ENCODE measurements at regions not wholly inside any gene's neighbourhood (a gene's known extent, or its start where the extent isn't known, plus 50 kb on each side); places are given as distances from the start of the nearest gene placed in this dataset.

DNA sequence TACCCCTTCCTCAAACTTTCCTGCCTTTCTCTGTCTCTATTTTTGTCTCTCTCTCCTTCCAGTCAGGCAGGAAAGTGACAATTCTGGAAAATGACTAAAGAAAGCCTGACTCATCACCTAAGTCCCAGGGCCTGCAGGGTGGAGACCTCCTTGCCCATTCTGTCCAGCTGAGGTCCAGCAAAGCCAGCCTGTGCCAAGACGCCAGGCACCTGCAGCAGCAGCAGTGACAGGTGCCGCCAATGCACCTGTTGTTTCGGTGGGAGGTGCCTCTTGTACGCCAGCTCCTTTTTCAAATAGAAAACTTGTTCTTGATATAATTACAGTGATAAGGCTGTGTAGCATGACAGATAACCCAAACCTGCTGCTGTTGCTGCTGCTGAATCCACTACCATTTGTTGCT lies 501.3 kb downstream of the NTRK3 start:
- Histone ChIP-seq H3K4me3 (no peak overlapping the region), H3K4me1 (ENCODE audit: insufficient read depth) (no peaks in the 10 kb centered on the region), H3K79me2 (replicated peaks; ENCODE audit: insufficient read depth) (no peaks in the 10 kb centered on the region), H3K36me3 (ENCODE audit: insufficient read depth) (no peaks in the 10 kb centered on the region), H3K27me3 (ENCODE audit: insufficient read depth) (no peaks in the 10 kb centered on the region), H3K9me2 (ENCODE audit: insufficient read depth) (no peaks in the 10 kb centered on the region), H4K20me1 (replicated peaks; ENCODE audit: insufficient read depth) (no peaks in the 10 kb centered on the region), H2AFZ (no peak overlapping the region), H3K4me2 (no peak overlapping the region), H3F3A (replicated peaks; ENCODE audit: low read depth) (no peaks in the 10 kb centered on the region), H3K27ac (ENCODE audit: low read depth) (no peak overlapping the region)
- H3K4me3 Mint-ChIP-seq, result no peak overlapping the region
- no peaks in the 10 kb centered on the region; the same call in 2 of the 3 replicates for H3K4me1 Mint-ChIP-seq
- DNase-seq (ENCODE audit: low spot score) (no peak), ATAC-seq (no peak)
- TF ChIP-seq CREB1 (CRISPR knock-in tag; IDR thresholded peaks at IDR 0.05; ENCODE audit: low read depth), result no peak
- TF ChIP-seq ZNF331 (CRISPR knock-in tag; IDR thresholded peaks at IDR 0.05; ENCODE audit: low read depth), result no peak
- TF ChIP-seq NANOG (IDR thresholded peaks at IDR 0.05; ENCODE audit: borderline replicate concordance), result no peak
- TF ChIP-seq EZH2phosphoT487 (IDR thresholded peaks at IDR 0.05; ENCODE audit: unreplicated experiment), result no peak
- TF ChIP-seq, protein P1, sequence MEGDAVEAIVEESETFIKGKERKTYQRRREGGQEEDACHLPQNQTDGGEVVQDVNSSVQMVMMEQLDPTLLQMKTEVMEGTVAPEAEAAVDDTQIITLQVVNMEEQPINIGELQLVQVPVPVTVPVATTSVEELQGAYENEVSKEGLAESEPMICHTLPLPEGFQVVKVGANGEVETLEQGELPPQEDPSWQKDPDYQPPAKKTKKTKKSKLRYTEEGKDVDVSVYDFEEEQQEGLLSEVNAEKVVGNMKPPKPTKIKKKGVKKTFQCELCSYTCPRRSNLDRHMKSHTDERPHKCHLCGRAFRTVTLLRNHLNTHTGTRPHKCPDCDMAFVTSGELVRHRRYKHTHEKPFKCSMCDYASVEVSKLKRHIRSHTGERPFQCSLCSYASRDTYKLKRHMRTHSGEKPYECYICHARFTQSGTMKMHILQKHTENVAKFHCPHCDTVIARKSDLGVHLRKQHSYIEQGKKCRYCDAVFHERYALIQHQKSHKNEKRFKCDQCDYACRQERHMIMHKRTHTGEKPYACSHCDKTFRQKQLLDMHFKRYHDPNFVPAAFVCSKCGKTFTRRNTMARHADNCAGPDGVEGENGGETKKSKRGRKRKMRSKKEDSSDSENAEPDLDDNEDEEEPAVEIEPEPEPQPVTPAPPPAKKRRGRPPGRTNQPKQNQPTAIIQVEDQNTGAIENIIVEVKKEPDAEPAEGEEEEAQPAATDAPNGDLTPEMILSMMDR (conservative IDR thresholded peaks at IDR 0.05; ENCODE audit: low read depth in 2 of 2), result no peak
- TF ChIP-seq STAT1 (IDR thresholded peaks at IDR 0.05; ENCODE audit: unreplicated experiment), result no peak
- no peak for TF ChIP-seq ZNF114 (CRISPR knock-in tag; IDR thresholded peaks at IDR 0.05)
- H3K36me3 Mint-ChIP-seq (ENCODE audit: low read depth), result no peaks in the 10 kb centered on the region
- H3K27me3 Mint-ChIP-seq (ENCODE audit: insufficient read depth, low read depth, poor library complexity), result no peaks in the 10 kb centered on the region
- H3K27ac Mint-ChIP-seq, result no peak overlapping the region
- no peaks in the 10 kb centered on the region; the same call in 2 of the 3 replicates for H3K9me3 Mint-ChIP-seq

DNA sequence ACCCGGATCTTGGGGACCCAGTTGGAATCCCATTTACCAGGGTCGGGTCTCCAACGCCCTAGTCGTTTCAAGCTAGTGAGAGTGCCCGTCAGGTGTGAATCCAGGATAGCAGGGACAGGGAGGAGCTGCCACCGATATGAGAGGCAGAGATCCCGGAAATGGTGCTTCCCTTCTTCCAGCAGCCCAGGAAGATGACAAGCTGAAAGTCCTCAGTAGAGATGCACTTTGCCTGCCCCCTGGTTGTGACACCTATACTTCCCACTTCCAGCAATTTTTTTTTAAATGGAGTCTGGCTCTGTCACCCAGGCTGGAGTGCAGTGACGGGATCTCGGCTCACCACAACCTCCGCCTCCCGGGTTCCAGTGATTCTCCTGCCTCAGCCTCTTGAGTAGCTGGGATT lies 503.0 kb downstream of the NTRK3 start:
- DNase-seq (ENCODE audit: low spot score) (peak; percentile 38), ATAC-seq (peak; percentile 45)
- H3K9me2 ChIP-seq (ENCODE audit: insufficient read depth), result no peaks in the 10 kb centered on the region
- H3K4me3 Mint-ChIP-seq, result no peak overlapping the region
- no peak overlapping the region for H3K4me3 ChIP-seq
- no peaks in the 10 kb centered on the region for H3K4me1 Mint-ChIP-seq
- H3K36me3 ChIP-seq (ENCODE audit: insufficient read depth), result no peaks in the 10 kb centered on the region
- no peak overlapping the region for H2AFZ ChIP-seq
- no peak overlapping the region for H3K27ac Mint-ChIP-seq
- no peaks in the 10 kb centered on the region for H3F3A ChIP-seq (replicated peaks; ENCODE audit: low read depth)
- H3K27ac ChIP-seq (ENCODE audit: low read depth), result no peak overlapping the region
- H4K20me1 ChIP-seq (replicated peaks; ENCODE audit: insufficient read depth), result no peaks in the 10 kb centered on the region
- H3K79me2 ChIP-seq (replicated peaks; ENCODE audit: insufficient read depth), result no peaks in the 10 kb centered on the region
- H3K27me3 Mint-ChIP-seq (ENCODE audit: insufficient read depth, low read depth, poor library complexity), result no peaks in the 10 kb centered on the region
- no peak overlapping the region for H3K4me2 ChIP-seq
- no peaks in the 10 kb centered on the region; the same call in 2 of the 3 replicates for H3K9me3 Mint-ChIP-seq
- no peaks in the 10 kb centered on the region for H3K36me3 Mint-ChIP-seq (ENCODE audit: low read depth)
- TF ChIP-seq, protein P1 (conservative IDR thresholded peaks at IDR 0.05; ENCODE audit: low read depth in 2 of 2), result peak; percentile 14 to 43; a peak in 2 of 4 replicates
- TF ChIP-seq, protein P2, sequence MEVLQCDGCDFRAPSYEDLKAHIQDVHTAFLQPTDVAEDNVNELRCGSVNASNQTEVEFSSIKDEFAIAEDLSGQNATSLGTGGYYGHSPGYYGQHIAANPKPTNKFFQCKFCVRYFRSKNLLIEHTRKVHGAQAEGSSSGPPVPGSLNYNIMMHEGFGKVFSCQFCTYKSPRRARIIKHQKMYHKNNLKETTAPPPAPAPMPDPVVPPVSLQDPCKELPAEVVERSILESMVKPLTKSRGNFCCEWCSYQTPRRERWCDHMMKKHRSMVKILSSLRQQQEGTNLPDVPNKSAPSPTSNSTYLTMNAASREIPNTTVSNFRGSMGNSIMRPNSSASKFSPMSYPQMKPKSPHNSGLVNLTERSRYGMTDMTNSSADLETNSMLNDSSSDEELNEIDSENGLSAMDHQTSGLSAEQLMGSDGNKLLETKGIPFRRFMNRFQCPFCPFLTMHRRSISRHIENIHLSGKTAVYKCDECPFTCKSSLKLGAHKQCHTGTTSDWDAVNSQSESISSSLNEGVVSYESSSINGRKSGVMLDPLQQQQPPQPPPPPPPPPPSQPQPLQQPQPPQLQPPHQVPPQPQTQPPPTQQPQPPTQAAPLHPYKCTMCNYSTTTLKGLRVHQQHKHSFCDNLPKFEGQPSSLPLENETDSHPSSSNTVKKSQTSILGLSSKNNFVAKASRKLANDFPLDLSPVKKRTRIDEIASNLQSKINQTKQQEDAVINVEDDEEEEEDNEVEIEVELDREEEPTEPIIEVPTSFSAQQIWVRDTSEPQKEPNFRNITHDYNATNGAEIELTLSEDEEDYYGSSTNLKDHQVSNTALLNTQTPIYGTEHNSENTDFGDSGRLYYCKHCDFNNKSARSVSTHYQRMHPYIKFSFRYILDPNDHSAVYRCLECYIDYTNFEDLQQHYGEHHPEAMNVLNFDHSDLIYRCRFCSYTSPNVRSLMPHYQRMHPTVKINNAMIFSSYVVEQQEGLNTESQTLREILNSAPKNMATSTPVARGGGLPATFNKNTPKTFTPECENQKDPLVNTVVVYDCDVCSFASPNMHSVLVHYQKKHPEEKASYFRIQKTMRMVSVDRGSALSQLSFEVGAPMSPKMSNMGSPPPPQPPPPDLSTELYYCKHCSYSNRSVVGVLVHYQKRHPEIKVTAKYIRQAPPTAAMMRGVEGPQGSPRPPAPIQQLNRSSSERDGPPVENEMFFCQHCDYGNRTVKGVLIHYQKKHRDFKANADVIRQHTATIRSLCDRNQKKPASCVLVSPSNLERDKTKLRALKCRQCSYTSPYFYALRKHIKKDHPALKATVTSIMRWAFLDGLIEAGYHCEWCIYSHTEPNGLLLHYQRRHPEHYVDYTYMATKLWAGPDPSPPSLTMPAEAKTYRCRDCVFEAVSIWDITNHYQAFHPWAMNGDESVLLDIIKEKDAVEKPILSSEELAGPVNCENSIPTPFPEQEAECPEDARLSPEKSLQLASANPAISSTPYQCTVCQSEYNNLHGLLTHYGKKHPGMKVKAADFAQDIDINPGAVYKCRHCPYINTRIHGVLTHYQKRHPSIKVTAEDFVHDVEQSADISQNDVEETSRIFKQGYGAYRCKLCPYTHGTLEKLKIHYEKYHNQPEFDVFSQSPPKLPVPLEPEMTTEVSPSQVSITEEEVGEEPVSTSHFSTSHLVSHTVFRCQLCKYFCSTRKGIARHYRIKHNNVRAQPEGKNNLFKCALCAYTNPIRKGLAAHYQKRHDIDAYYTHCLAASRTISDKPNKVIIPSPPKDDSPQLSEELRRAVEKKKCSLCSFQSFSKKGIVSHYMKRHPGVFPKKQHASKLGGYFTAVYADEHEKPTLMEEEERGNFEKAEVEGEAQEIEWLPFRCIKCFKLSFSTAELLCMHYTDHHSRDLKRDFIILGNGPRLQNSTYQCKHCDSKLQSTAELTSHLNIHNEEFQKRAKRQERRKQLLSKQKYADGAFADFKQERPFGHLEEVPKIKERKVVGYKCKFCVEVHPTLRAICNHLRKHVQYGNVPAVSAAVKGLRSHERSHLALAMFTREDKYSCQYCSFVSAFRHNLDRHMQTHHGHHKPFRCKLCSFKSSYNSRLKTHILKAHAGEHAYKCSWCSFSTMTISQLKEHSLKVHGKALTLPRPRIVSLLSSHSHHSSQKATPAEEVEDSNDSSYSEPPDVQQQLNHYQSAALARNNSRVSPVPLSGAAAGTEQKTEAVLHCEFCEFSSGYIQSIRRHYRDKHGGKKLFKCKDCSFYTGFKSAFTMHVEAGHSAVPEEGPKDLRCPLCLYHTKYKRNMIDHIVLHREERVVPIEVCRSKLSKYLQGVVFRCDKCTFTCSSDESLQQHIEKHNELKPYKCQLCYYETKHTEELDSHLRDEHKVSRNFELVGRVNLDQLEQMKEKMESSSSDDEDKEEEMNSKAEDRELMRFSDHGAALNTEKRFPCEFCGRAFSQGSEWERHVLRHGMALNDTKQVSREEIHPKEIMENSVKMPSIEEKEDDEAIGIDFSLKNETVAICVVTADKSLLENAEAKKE (CRISPR knock-in tag; IDR thresholded peaks at IDR 0.05), result no peak
- no peak for TF ChIP-seq EZH2phosphoT487 (IDR thresholded peaks at IDR 0.05; ENCODE audit: unreplicated experiment)
- no peak for TF ChIP-seq CREB1 (CRISPR knock-in tag; IDR thresholded peaks at IDR 0.05; ENCODE audit: low read depth)
- no peaks in the 10 kb centered on the region for H3K4me1 ChIP-seq (ENCODE audit: insufficient read depth)
- H3K27me3 ChIP-seq (ENCODE audit: insufficient read depth), result no peaks in the 10 kb centered on the region
